D721Med (cell line): ENCODE measurements at regions not wholly inside any gene's neighbourhood (a gene's known extent, or its start where the extent isn't known, plus 50 kb on each side); places are given as distances from the start of the nearest gene placed in this dataset.

Experiments used
- DNase-seq: peaks from one replicate; pipeline ENCODE4 v3.0.0; 2011; ENCODE audit warnings: low spot score; ENCODE audit not compliant: insufficient read length
- FAIRE-seq: peaks from 2 replicates; lab custom pipeline; 2011; peaks lifted over from hg19 to GRCh38; lab: Jason Lieb, UNC
- CTCF ChIP-seq: IDR thresholded peaks from 2 replicates; pipeline ENCODE4 v1.5.1; 2012; ENCODE audit warnings: mild to moderate bottlenecking, control low read depth; ENCODE audit not compliant: insufficient read depth; ENCODE audit errors: missing control alignments

GRCh38 chr2:52877703-52878102 is 889.9 kb upstream of the CHAC2 start:
- FAIRE-seq, result no peak
- DNase-seq, result no peak
- no peak for TF ChIP-seq CTCF

- FAIRE-seq (no peak), DNase-seq (no peak)
- TF ChIP-seq CTCF, result no peak
Measured at GRCh38 chr2:52874466-52875106, 893.0 kb upstream of the CHAC2 start.

GRCh38 chr2:52862801-52863200 is 904.8 kb upstream of the CHAC2 start:
- FAIRE-seq (no peak), DNase-seq (no peak)
- TF ChIP-seq CTCF, result no peak

- no peak for TF ChIP-seq CTCF
- no peak for DNase-seq
- no peak for FAIRE-seq
Measured at GRCh38 chr2:52861596-52861995, 906.0 kb upstream of the CHAC2 start.

- DNase-seq, result no peak
- FAIRE-seq, result no peak
- TF ChIP-seq CTCF, result no peak
Measured at GRCh38 chr2:52859065-52859464, 908.5 kb upstream of the CHAC2 start.

- FAIRE-seq (no peak), DNase-seq (no peak)
- TF ChIP-seq CTCF, result no peak
Measured at GRCh38 chr2:52857722-52858121, 909.9 kb upstream of the CHAC2 start.

- no peak for DNase-seq
- no peak for FAIRE-seq
- no peak for TF ChIP-seq CTCF
Measured at GRCh38 chr2:52852006-52852405, 915.6 kb upstream of the CHAC2 start.
